Esophagus muscularis mucosa (tissue), 3 donors: ENCODE measurements at regions not wholly inside any gene's neighbourhood (a gene's known extent, or its start where the extent isn't known, plus 50 kb on each side); places are given as distances from the start of the nearest gene placed in this dataset.

Experiments
- CTCF ChIP-seq, 3 experiments: fragments of 200-600 bp in 2 of 3; fragments of 450-650 bp in 1 of 3; sonication (generic) in 2 of 3; IDR thresholded peaks; one replicate each; pipeline ENCODE4 v1.5.1; 2017 to 2019; ENCODE audit warnings: antibody characterized with exemption in 3 of 3, mild to moderate bottlenecking in 2 of 3, moderate library complexity in 1 of 3
- POLR2AphosphoS5 ChIP-seq, 2 donors: sonication (generic); formaldehyde crosslinking; IDR thresholded peaks; one replicate each; pipeline ENCODE4 v1.6.1; 2017; ENCODE audit warnings: antibody characterized with exemption in 2 of 2

- TF ChIP-seq CTCF (IDR thresholded peaks at IDR 0.05) (no peak), POLR2AphosphoS5 (IDR thresholded peaks at IDR 0.05) (no peak)
These were observed 61.3 kb upstream of the C16orf82 start for GRCh38 chr16:27005386-27005785.
